ENCODE measurements at regions not wholly inside any gene's neighbourhood (a gene's known extent, or its start where the extent isn't known, plus 50 kb on each side); places are given as distances from the start of the nearest gene placed in this dataset.

GRCh38 chr10:130361351-130362105, 225.3 kb downstream of the GLRX3 start:
- H2BK12ac ChIP-seq (ENCODE audit: insufficient read length, low read depth, low read length) = no peak overlapping the region
- H3K27ac Mint-ChIP-seq = no peak overlapping the region; a peak in 1 of 7 replicates
- no CpG with 5 or more reads among the region's 10 CpGs for WGBS (ENCODE audit: extremely low coverage, insufficient read length, low lambda C conversion rate)

More at GRCh38 chr10:130361351-130362105, 225.3 kb downstream of the GLRX3 start:
- H3K23me2 ChIP-seq (ENCODE audit: insufficient read length, low read depth, low read length, poor library complexity, severe bottlenecking) = no peaks in the 10 kb centered on the region
- H3K4me1 Mint-ChIP-seq = peaks cover 0 to 9% of the 10 kb centered on the region in 2 experiments; a peak in 2 of 4 replicates
- H3K14ac ChIP-seq (ENCODE audit: insufficient read depth, low read length) = peak overlapping the region; percentile 17
- no peaks in the 10 kb centered on the region for H4K20me1 ChIP-seq (ENCODE audit: control insufficient read depth, insufficient read depth, insufficient read length)
- no peak overlapping the region for H3K56ac ChIP-seq (ENCODE audit: insufficient read length, low read depth, low read length)
- H3K9ac ChIP-seq (ENCODE audit: extremely low read depth, insufficient read length, low read length) = no peak overlapping the region
- no peak overlapping the region for H3K23ac ChIP-seq (ENCODE audit: insufficient read length, low read depth, low read length)
- TF ChIP-seq CTCF (conservative IDR thresholded peaks at IDR 0.05) = no peak
- H3T11ph ChIP-seq (ENCODE audit: low read length) = no peak overlapping the region
- no peaks in the 10 kb centered on the region; the same call in 1 of the 2 replicates for H3K4me1 ChIP-seq (ENCODE audit: insufficient read depth, low read length)
- H3K36me3 Mint-ChIP-seq (ENCODE audit: insufficient read depth in 1 of 3, low read depth in 3 of 3) = no peaks in the 10 kb centered on the region; a peak in 1 of 7 replicates
- no peak overlapping the region for H2AK5ac ChIP-seq (ENCODE audit: insufficient read length, low read length)
- no peak overlapping the region for H2BK15ac ChIP-seq (ENCODE audit: low read depth, low read length)
- H3K9me3 ChIP-seq (ENCODE audit: control insufficient read depth, low read depth, low read length) = no peaks in the 10 kb centered on the region
- no peak overlapping the region for H2BK20ac ChIP-seq (ENCODE audit: low read depth, low read length, poor library complexity, severe bottlenecking)
- DNase-seq = no peak
- H4K91ac ChIP-seq (ENCODE audit: insufficient read length, low read depth, low read length) = no peak overlapping the region
- no peaks in the 10 kb centered on the region for H3K27me3 ChIP-seq (ENCODE audit: insufficient read depth, low read length)
- no peak overlapping the region for H2AFZ ChIP-seq (ENCODE audit: low read length)
- peaks cover 4% of the 10 kb centered on the region for H3K27me3 Mint-ChIP-seq (ENCODE audit: low read depth)
- H3K4me2 ChIP-seq (ENCODE audit: insufficient read depth, insufficient read length, low read length) = no peak overlapping the region
- no peak overlapping the region for H3K27ac ChIP-seq (ENCODE audit: insufficient read length, low read depth, low read length)
- H4K8ac ChIP-seq (replicated peaks; ENCODE audit: insufficient read length, low read depth, low read length) = no peak overlapping the region
- no peak overlapping the region for H2BK120ac ChIP-seq (ENCODE audit: low read depth, low read length, poor library complexity, severe bottlenecking)
- no peak overlapping the region for H3K18ac ChIP-seq (ENCODE audit: insufficient read length, low read depth, low read length)
- H3K4me3 Mint-ChIP-seq = no peak overlapping the region
- no peaks in the 10 kb centered on the region for H3K79me2 ChIP-seq (ENCODE audit: insufficient read depth, low read length)
- no peak overlapping the region for H2BK5ac ChIP-seq (ENCODE audit: insufficient read length, low read length)
- H3K9me3 Mint-ChIP-seq = no peaks in the 10 kb centered on the region; a peak in 1 of 5 replicates
- no peak overlapping the region for H4K5ac ChIP-seq (ENCODE audit: insufficient read length, low read depth, low read length)
- no peak overlapping the region for H3K4ac ChIP-seq (ENCODE audit: low read depth, low read length)
- H3K79me1 ChIP-seq (ENCODE audit: insufficient read depth, low read depth, low read length, poor library complexity, severe bottlenecking) = no peaks in the 10 kb centered on the region

All from H9 (cell line).